CD4-positive, CD25-positive, alpha-beta regulatory T cell (primary cell): ENCODE measurements at regions not wholly inside any gene's neighbourhood (a gene's known extent, or its start where the extent isn't known, plus 50 kb on each side); places are given as distances from the start of the nearest gene placed in this dataset.

Source experiments
- ATAC-seq, 2 donors: fragments of 150-1000 bp; cut with Tn5 transposase; one replicate each; pipeline ENCODE4 v1.10.0; 2021; ENCODE audit warnings: low read depth in 2 of 2, moderate number of reproducible peaks in 2 of 2, moderate library complexity in 1 of 2
- DNase-seq, 3 donors: peaks; one replicate each; pipeline versions ENCODE4 v3.0.0 to v3.0.0-alpha.2; 2012 to 2022; ENCODE audit warnings: mixed read lengths in 1 of 3
- H3K27ac ChIP-seq: one replicate; pipeline ENCODE4 v1.7.0; 2013; ENCODE audit warnings: mild to moderate bottlenecking, low read length; ENCODE audit not compliant: insufficient read depth, poor library complexity, severe bottlenecking
- H3K27me3 ChIP-seq: one replicate; pipeline ENCODE4 v1.7.0; 2013; ENCODE audit warnings: low read length; ENCODE audit not compliant: control insufficient read depth, insufficient read depth
- H3K36me3 ChIP-seq: one replicate; pipeline ENCODE4 v1.7.0; 2013; ENCODE audit warnings: mild to moderate bottlenecking, low read length, moderate library complexity; ENCODE audit not compliant: control insufficient read depth, insufficient read depth
- H3K4me1 ChIP-seq: 2 replicates; pipeline ENCODE4 v1.7.0; 2013; ENCODE audit warnings: mild to moderate bottlenecking, low read length; ENCODE audit not compliant: insufficient read depth, control insufficient read depth, poor library complexity, severe bottlenecking
- H3K4me3 ChIP-seq: one replicate; pipeline ENCODE4 v1.7.0; 2013; ENCODE audit warnings: low read depth, mild to moderate bottlenecking, low read length, moderate library complexity
- H3K9me3 ChIP-seq, 2 experiments: 1 replicate in 1 of 2; 2 replicates in 1 of 2; pipeline ENCODE4 v1.7.0; 2013; ENCODE audit warnings: low read length in 2 of 2, mild to moderate bottlenecking in 1 of 2, moderate library complexity in 1 of 2; ENCODE audit not compliant: control insufficient read depth in 2 of 2
- H3K27ac Mint-ChIP-seq, 3 donors: one replicate each; pipeline ENCODE4 v1.8.0; 2020 to 2022; ENCODE audit warnings: mild to moderate bottlenecking in 3 of 3, mixed read lengths in 3 of 3, moderate library complexity in 2 of 3
- H3K27me3 Mint-ChIP-seq: one replicate; pipeline ENCODE4 v1.8.0; 2022; ENCODE audit warnings: mild to moderate bottlenecking, mixed read lengths
- H3K36me3 Mint-ChIP-seq: one replicate; pipeline ENCODE4 v1.8.0; 2020; ENCODE audit warnings: mixed read lengths
- H3K4me1 Mint-ChIP-seq, 4 donors: one replicate each; pipeline ENCODE4 v1.8.0; 2020 to 2022; ENCODE audit warnings: mixed read lengths in 4 of 4, mild to moderate bottlenecking in 1 of 4
- H3K4me3 Mint-ChIP-seq, 4 donors: one replicate each; pipeline ENCODE4 v1.8.0; 2020 to 2022; ENCODE audit warnings: mild to moderate bottlenecking in 4 of 4, mixed read lengths in 4 of 4, moderate library complexity in 3 of 4
- H3K9me3 Mint-ChIP-seq, 7 donors: one replicate each; pipeline ENCODE4 v1.8.0; 2020 to 2022; ENCODE audit warnings: mixed read lengths in 7 of 7, mild to moderate bottlenecking in 3 of 7, moderate library complexity in 2 of 7

DNA sequence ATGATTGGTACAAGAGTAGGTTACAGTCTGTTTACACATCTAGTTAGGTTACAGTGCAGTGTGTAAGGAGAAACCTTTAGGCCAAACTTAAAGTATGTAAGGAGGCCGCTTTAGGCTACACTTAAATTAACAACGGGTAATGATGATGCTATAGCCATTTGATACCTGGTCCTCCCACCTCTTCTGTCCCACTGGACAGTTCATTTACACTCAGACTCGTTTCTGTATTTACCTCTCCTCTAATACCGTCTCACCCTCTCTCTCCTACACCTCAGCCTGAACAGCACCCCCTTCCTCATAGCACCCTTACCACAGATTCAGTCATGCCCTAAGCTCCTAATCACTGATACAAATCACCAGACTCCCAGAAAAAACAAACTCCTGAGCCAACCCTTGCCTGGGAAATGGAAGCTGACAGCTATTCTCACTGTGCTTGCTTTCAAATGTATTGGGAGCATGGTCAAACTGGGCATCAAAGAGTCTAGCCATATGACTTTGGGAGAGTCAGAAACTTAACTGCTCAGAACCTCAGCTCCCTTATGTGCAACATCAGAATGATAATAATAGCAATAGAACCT lies 241.3 kb upstream of the SETMAR start:
- H3K27ac Mint-ChIP-seq: no peak overlapping the region
- peaks cover 4% of the 10 kb centered on the region for H3K36me3 Mint-ChIP-seq
- no peaks in the 10 kb centered on the region for H3K27me3 Mint-ChIP-seq
- H3K4me1 Mint-ChIP-seq: peaks cover 0 to 3% (median 0%) of the 10 kb centered on the region in 4 donors
- ATAC-seq (no peak), DNase-seq (no peak)
- H3K9me3 Mint-ChIP-seq: peaks cover 0 to 2% (median 2%) of the 10 kb centered on the region in 7 donors
- H3K36me3 ChIP-seq: no peaks in the 10 kb centered on the region
- no peak overlapping the region for H3K27ac ChIP-seq
- H3K27me3 ChIP-seq: no peaks in the 10 kb centered on the region
- H3K9me3 ChIP-seq: peaks cover 0 to 1% of the 10 kb centered on the region in 2 experiments
- no peaks in the 10 kb centered on the region for H3K4me1 ChIP-seq
- no peak overlapping the region for H3K4me3 ChIP-seq
- no peak overlapping the region for H3K4me3 Mint-ChIP-seq

DNA sequence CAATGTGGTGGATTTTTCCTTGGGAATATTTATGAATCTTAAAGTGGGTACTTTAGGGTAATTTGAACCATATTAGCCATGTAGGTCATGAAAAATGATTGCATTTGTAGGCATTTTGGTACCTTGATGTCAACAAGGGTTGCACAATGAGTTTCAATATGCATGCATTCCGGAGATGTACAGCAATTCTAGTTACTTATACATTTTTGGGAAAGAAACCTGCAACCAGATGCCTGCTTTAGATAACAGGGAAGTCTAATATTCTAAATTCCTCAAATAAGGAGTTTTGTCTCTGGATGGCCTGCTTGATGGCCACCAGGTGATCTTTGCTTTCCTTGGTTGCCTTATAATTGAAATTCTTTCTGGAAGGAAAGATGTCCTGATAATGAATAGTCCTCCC lies 240.5 kb upstream of the SETMAR start:
- no peak for ATAC-seq

DNA sequence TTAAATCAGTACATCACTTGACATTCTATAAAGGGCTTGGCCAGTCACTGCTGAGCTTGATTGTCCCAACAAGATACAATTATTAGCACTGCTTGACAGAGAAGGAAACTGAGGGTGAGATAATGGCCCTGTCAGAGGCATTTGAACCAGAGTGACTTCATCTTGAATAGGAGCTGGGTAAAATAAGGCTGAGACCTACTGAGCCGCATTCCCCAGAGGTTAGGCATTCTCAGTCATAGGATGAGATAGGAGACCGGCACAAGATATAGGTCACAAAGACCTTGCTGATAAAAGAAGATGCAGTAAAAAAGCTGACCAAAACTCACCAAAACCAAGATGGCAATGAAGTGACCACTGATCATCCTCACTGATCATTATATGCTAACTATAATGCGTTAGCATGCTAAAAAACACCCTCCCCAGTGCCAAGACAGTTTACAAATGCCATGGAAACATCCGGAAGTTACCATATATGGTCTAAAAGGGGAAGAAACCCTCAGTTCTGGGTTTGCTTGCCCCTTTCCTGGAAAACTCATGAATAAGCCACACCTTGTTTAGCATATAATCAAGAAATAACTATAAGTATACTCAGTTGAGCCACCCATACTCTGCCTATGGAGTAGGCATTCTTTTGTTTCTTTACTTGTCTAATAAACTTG lies 239.1 kb upstream of the SETMAR start:
- H3K27ac ChIP-seq: no peak overlapping the region

More for the DNA sequence above, 240.5 kb upstream of the SETMAR start:
- peaks cover 4% of the 10 kb centered on the region for H3K36me3 Mint-ChIP-seq
- Histone ChIP-seq H3K9me3 (peaks cover 0 to 1% of the 10 kb centered on the region in 2 experiments), H3K27ac (no peak overlapping the region), H3K36me3 (no peaks in the 10 kb centered on the region), H3K4me1 (no peaks in the 10 kb centered on the region), H3K4me3 (no peak overlapping the region), H3K27me3 (no peaks in the 10 kb centered on the region)
- H3K27ac Mint-ChIP-seq: no peak overlapping the region
- no peaks in the 10 kb centered on the region for H3K27me3 Mint-ChIP-seq
- peaks cover 0 to 3% (median 0%) of the 10 kb centered on the region in 4 donors for H3K4me1 Mint-ChIP-seq
- no peak overlapping the region for H3K4me3 Mint-ChIP-seq
- H3K9me3 Mint-ChIP-seq: peaks cover 0 to 2% (median 2%) of the 10 kb centered on the region in 7 donors
- DNase-seq: no peak

DNA sequence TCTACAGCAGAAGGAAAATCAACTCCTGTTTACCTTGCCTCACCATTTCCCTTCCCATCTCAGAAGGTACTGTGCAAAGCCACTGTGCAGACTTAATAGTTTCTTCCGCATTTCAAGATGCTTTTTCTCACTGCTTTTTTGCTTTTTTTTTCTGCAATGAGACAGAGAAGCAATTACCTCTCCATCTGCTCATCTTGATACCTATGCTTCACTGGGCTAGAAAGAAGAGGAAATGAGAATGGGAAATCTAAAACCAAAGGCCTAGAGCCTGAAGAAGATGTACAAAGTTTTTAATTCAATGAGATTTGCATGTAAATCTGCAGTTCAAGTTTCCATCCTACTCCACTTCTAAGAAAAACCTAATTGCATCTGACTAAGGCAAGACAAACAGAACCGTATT lies 238.1 kb upstream of the SETMAR start:
- DNase-seq: no peak
- no peaks in the 10 kb centered on the region for H3K27me3 ChIP-seq
- H3K4me3 ChIP-seq: no peak overlapping the region
- no peaks in the 10 kb centered on the region for H3K36me3 ChIP-seq
- no peak overlapping the region for H3K27ac Mint-ChIP-seq
- ATAC-seq: peak in 1 of 2 donors; percentile 56
- peaks cover 0 to 3% (median 0%) of the 10 kb centered on the region in 4 donors for H3K4me1 Mint-ChIP-seq
- H3K9me3 Mint-ChIP-seq: peaks cover 0 to 2% (median 0%) of the 10 kb centered on the region in 7 donors
- no peaks in the 10 kb centered on the region for H3K4me1 ChIP-seq
- no peaks in the 10 kb centered on the region for H3K27me3 Mint-ChIP-seq
- H3K36me3 Mint-ChIP-seq: peaks cover 7% of the 10 kb centered on the region
- H3K4me3 Mint-ChIP-seq: no peak overlapping the region
- no peak overlapping the region for H3K27ac ChIP-seq
- H3K9me3 ChIP-seq: no peaks in the 10 kb centered on the region

More for the DNA sequence above, 239.1 kb upstream of the SETMAR start:
- no peaks in the 10 kb centered on the region for H3K36me3 ChIP-seq
- H3K9me3 ChIP-seq: peaks cover 0 to 1% of the 10 kb centered on the region in 2 experiments
- no peak for DNase-seq
- no peaks in the 10 kb centered on the region for H3K27me3 ChIP-seq
- no peak overlapping the region for H3K4me3 ChIP-seq
- H3K27me3 Mint-ChIP-seq: no peaks in the 10 kb centered on the region
- H3K4me3 Mint-ChIP-seq: no peak overlapping the region
- ATAC-seq: no peak
- H3K4me1 ChIP-seq: no peaks in the 10 kb centered on the region
- H3K27ac Mint-ChIP-seq: no peak overlapping the region
- peaks cover 0 to 2% (median 2%) of the 10 kb centered on the region in 7 donors for H3K9me3 Mint-ChIP-seq
- H3K36me3 Mint-ChIP-seq: peaks cover 4% of the 10 kb centered on the region
- H3K4me1 Mint-ChIP-seq: peaks cover 0 to 3% (median 0%) of the 10 kb centered on the region in 4 donors

DNA sequence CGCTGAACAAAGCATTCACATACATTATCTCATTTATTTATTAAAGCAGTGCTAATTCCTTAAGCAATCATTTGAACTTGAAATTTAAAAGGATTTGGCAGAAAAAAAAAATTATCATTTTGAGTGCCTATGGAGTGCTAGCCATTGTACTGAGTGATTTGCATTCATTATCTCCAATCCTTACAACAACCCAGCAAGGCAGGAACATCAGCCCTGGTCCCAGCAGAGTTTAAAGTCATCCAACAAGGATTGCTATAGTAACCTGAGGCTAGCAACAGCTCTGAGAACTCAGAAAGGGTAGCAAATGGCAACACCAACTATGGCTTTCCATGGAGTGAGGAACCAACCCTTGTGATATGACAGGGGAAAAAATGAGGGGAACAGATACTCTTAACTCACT lies 237.6 kb upstream of the SETMAR start:
- Mint-ChIP-seq H3K4me1 (peaks cover 0 to 3% (median 0%) of the 10 kb centered on the region in 4 donors), H3K27me3 (no peaks in the 10 kb centered on the region), H3K9me3 (peaks cover 0 to 2% (median 0%) of the 10 kb centered on the region in 7 donors), H3K4me3 (no peak overlapping the region), H3K36me3 (peaks cover 7% of the 10 kb centered on the region), H3K27ac (no peak overlapping the region)
- no peaks in the 10 kb centered on the region for H3K36me3 ChIP-seq
- H3K27ac ChIP-seq: no peak overlapping the region
- no peaks in the 10 kb centered on the region for H3K4me1 ChIP-seq
- no peaks in the 10 kb centered on the region for H3K27me3 ChIP-seq
- ATAC-seq (no peak), DNase-seq (no peak)
- H3K9me3 ChIP-seq: no peaks in the 10 kb centered on the region
- no peak overlapping the region for H3K4me3 ChIP-seq

DNA sequence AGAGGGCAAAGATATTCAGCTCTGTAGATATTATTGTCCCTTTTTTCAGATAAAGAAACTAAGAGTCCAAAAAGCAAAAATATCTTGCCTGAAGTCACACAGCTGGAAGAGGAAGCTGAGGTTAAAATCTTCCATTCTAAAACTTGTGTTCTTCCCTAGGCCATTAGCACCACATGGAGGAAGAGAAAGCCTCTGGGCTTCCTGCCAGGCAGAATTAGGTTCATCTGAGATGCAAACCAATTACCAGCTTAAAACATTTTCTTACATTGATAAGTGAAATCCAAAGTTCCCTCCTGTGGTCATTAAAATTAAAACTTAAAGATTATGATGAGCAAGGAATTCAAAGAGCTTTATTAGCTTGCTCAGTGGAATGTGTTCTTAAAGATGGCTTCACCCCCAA lies 235.3 kb upstream of the SETMAR start:
- peaks cover 7% of the 10 kb centered on the region for H3K36me3 Mint-ChIP-seq
- no peaks in the 10 kb centered on the region for H3K27me3 Mint-ChIP-seq
- Histone ChIP-seq H3K27ac (no peak overlapping the region), H3K36me3 (no peaks in the 10 kb centered on the region), H3K9me3 (no peaks in the 10 kb centered on the region), H3K27me3 (no peaks in the 10 kb centered on the region), H3K4me3 (no peak overlapping the region), H3K4me1 (no peaks in the 10 kb centered on the region)
- peaks cover 0 to 6% (median 2%) of the 10 kb centered on the region in 7 donors for H3K9me3 Mint-ChIP-seq
- ATAC-seq (no peak), DNase-seq (no peak)
- H3K4me1 Mint-ChIP-seq: no peaks in the 10 kb centered on the region
- no peak overlapping the region for H3K27ac Mint-ChIP-seq
- no peak overlapping the region for H3K4me3 Mint-ChIP-seq

DNA sequence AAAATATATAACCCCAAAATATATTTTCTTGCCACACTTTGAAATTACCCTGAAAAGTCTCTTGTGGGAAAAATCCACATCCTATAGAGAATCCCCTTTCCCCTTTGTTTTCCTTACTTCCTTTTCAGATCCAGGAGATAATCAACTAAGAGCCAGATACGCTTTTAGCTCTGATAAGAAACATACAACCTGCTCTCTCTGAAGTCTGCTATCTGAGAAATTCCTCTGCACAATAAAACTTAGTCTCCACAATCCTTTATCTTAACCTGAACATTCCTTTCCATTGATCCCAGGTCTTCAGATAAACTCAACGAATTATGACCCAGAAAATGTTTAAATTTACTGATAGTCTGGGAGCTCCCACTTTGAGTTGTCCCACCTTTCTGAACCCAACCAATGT lies 233.4 kb upstream of the SETMAR start:
- no peaks in the 10 kb centered on the region for H3K4me1 ChIP-seq
- Mint-ChIP-seq H3K4me1 (no peaks in the 10 kb centered on the region), H3K27me3 (no peaks in the 10 kb centered on the region), H3K9me3 (peaks cover 0 to 12% (median 7%) of the 10 kb centered on the region in 7 donors), H3K36me3 (peaks cover 7% of the 10 kb centered on the region), H3K27ac (no peak overlapping the region), H3K4me3 (no peak overlapping the region)
- H3K4me3 ChIP-seq: no peak overlapping the region
- no peak overlapping the region for H3K27ac ChIP-seq
- no peaks in the 10 kb centered on the region for H3K9me3 ChIP-seq
- DNase-seq (no peak), ATAC-seq (no peak)
- H3K36me3 ChIP-seq: no peaks in the 10 kb centered on the region
- H3K27me3 ChIP-seq: no peaks in the 10 kb centered on the region
